ENCODE measurements at regions not wholly inside any gene's neighbourhood (a gene's known extent, or its start where the extent isn't known, plus 50 kb on each side); places are given as distances from the start of the nearest gene placed in this dataset.

GRCh38 chr4:127558489-127559407, 74.0 kb upstream of the INTU start:
- DNase-seq = no peak
- no peak overlapping the region for H3K27ac ChIP-seq
- H3K27me3 ChIP-seq (replicated peaks in 1 of 7) = no peaks in the 10 kb centered on the region
- no peak for TF ChIP-seq POLR2A (IDR thresholded peaks at IDR 0.05)
- no peak for TF ChIP-seq CTCF (IDR thresholded peaks at IDR 0.05 in 8 of 11, conservative IDR thresholded peaks at IDR 0.05 in 3 of 11)
- TF ChIP-seq POLR2AphosphoS5 (IDR thresholded peaks at IDR 0.05) = no peak
- H3K4me1 ChIP-seq = no peaks in the 10 kb centered on the region
- H3K4me3 ChIP-seq = no peak overlapping the region
- WGBS, 5 donors = 73 to 88% (median 80%) methylated on average over 3 to 4 of the region's 4 CpGs
- no peaks in the 10 kb centered on the region for H3K36me3 ChIP-seq
- no peaks in the 10 kb centered on the region for H3K9me3 ChIP-seq
- intact Hi-C loops (cut with DNase I; ENCODE audit: low total_unique reads) = no loop called here

GRCh38 chr4:127559981-127560380, 72.8 kb upstream of the INTU start:
- Histone ChIP-seq H3K27me3 (replicated peaks in 1 of 7) (no peaks in the 10 kb centered on the region), H3K36me3 (no peaks in the 10 kb centered on the region), H3K4me3 (no peak overlapping the region), H3K27ac (no peak overlapping the region), H3K9me3 (no peaks in the 10 kb centered on the region), H3K4me1 (no peaks in the 10 kb centered on the region)
- TF ChIP-seq POLR2A (IDR thresholded peaks at IDR 0.05) (no peak), CTCF (IDR thresholded peaks at IDR 0.05 in 8 of 11, conservative IDR thresholded peaks at IDR 0.05 in 3 of 11) (no peak), POLR2AphosphoS5 (IDR thresholded peaks at IDR 0.05) (no peak)
- no peak for DNase-seq
- 88 to 98% (median 92%) methylated on average over 7 of the region's 7 CpGs for WGBS, 5 donors
- intact Hi-C loops (cut with DNase I; ENCODE audit: low total_unique reads) = no loop called here

GRCh38 chr4:127560755-127561154, 72.0 kb upstream of the INTU start:
- H3K9me3 ChIP-seq = no peaks in the 10 kb centered on the region
- DNase-seq = no peak
- no peaks in the 10 kb centered on the region for H3K36me3 ChIP-seq
- intact Hi-C loops (cut with DNase I; ENCODE audit: low total_unique reads) = no loop called here
- H3K4me1 ChIP-seq = no peaks in the 10 kb centered on the region
- 69 to 98% (median 93%) methylated on average over 3 of the region's 3 CpGs for WGBS, 5 donors
- no peak overlapping the region for H3K4me3 ChIP-seq
- H3K27ac ChIP-seq = no peak overlapping the region
- TF ChIP-seq CTCF (IDR thresholded peaks at IDR 0.05 in 8 of 11, conservative IDR thresholded peaks at IDR 0.05 in 3 of 11) (no peak), POLR2AphosphoS5 (IDR thresholded peaks at IDR 0.05) (no peak), POLR2A (IDR thresholded peaks at IDR 0.05) (no peak)
- no peaks in the 10 kb centered on the region for H3K27me3 ChIP-seq (replicated peaks in 1 of 7)

- intact Hi-C loops (cut with DNase I; ENCODE audit: low total_unique reads) = no loop called here
- H3K27ac ChIP-seq = no peak overlapping the region
- H3K4me1 ChIP-seq = no peaks in the 10 kb centered on the region
- no peak for DNase-seq
- H3K4me3 ChIP-seq = no peak overlapping the region
- H3K9me3 ChIP-seq = no peaks in the 10 kb centered on the region
- H3K36me3 ChIP-seq = no peaks in the 10 kb centered on the region
- TF ChIP-seq CTCF (IDR thresholded peaks at IDR 0.05 in 8 of 11, conservative IDR thresholded peaks at IDR 0.05 in 3 of 11) (no peak), POLR2A (IDR thresholded peaks at IDR 0.05) (no peak), POLR2AphosphoS5 (IDR thresholded peaks at IDR 0.05) (no peak)
- 64 to 78% (median 71%) methylated on average over 2 of the region's 2 CpGs for WGBS, 5 donors
- no peaks in the 10 kb centered on the region for H3K27me3 ChIP-seq (replicated peaks in 1 of 7)
These were observed 58.1 kb upstream of the INTU start for GRCh38 chr4:127574643-127575042.

All from spleen (tissue), 11 donors.